Osteocyte (in vitro differentiated cells): ENCODE measurements at regions not wholly inside any gene's neighbourhood (a gene's known extent, or its start where the extent isn't known, plus 50 kb on each side); places are given as distances from the start of the nearest gene placed in this dataset.

Source experiments
- DNase-seq: peaks from one replicate; pipeline ENCODE4 v3.0.0; 2021; ENCODE audit warnings: mixed read lengths; ENCODE audit not compliant: unreplicated experiment; ENCODE audit errors: extremely low spot score
- H3K27ac Mint-ChIP-seq: one replicate; pipeline ENCODE4 v1.8.0; 2021; ENCODE audit warnings: mild to moderate bottlenecking, mixed read lengths; ENCODE audit not compliant: unreplicated experiment
- H3K27me3 Mint-ChIP-seq: one replicate; pipeline ENCODE4 v1.8.0; 2021; ENCODE audit warnings: mixed read lengths; ENCODE audit not compliant: unreplicated experiment
- H3K36me3 Mint-ChIP-seq: one replicate; pipeline ENCODE4 v1.8.0; 2021; ENCODE audit warnings: mixed read lengths; ENCODE audit not compliant: unreplicated experiment
- H3K4me1 Mint-ChIP-seq: one replicate; pipeline ENCODE4 v1.8.0; 2021; ENCODE audit warnings: mixed read lengths; ENCODE audit not compliant: unreplicated experiment
- H3K4me3 Mint-ChIP-seq: one replicate; pipeline ENCODE4 v1.8.0; 2021; ENCODE audit warnings: mild to moderate bottlenecking, moderate library complexity, mixed read lengths; ENCODE audit not compliant: unreplicated experiment
- H3K9me3 Mint-ChIP-seq: one replicate; pipeline ENCODE4 v1.8.0; 2021; ENCODE audit warnings: mixed read lengths; ENCODE audit not compliant: unreplicated experiment
- CTCF ChIP-seq: fragments of 200-600 bp; sonication (generic); IDR thresholded peaks from 2 replicates; pipeline ENCODE4 v1.5.0; 2021; ENCODE audit warnings: antibody characterized with exemption, mild to moderate bottlenecking, moderate library complexity

- no peaks in the 10 kb centered on the region for H3K36me3 Mint-ChIP-seq
- H3K27ac Mint-ChIP-seq: no peak overlapping the region
- no peaks in the 10 kb centered on the region for H3K9me3 Mint-ChIP-seq
- peak; percentile 70 for DNase-seq
- H3K27me3 Mint-ChIP-seq: peaks cover 4% of the 10 kb centered on the region
- no peaks in the 10 kb centered on the region for H3K4me1 Mint-ChIP-seq
- no peak for TF ChIP-seq CTCF
- H3K4me3 Mint-ChIP-seq: no peak overlapping the region
These were observed 435.3 kb upstream of the ZFHX3 start for GRCh38 chr16:73483076-73483791.

DNA sequence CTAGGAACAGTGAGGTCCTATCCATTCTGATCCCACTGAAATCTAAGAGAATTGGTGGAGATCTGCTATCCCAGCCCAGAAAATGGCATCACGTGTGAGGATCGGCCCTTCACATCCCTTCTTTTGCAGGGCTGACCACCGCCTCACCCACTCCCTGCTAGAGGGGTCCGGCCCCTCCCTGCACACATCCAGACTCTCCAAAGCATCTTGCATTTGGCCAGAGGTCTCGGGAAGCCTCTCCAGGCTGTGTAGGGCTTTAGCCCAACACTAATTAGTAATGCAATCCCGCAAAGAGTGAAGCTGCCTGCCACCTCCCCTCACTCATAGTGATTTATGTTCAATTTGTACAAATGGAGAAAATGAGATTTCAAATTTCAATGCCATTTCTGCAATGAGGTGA is 434.4 kb upstream of the ZFHX3 start:
- TF ChIP-seq CTCF: no peak
- DNase-seq: peak; percentile 64
- Mint-ChIP-seq H3K9me3 (no peaks in the 10 kb centered on the region), H3K27ac (no peak overlapping the region), H3K4me3 (no peak overlapping the region), H3K4me1 (no peaks in the 10 kb centered on the region), H3K36me3 (no peaks in the 10 kb centered on the region), H3K27me3 (peaks cover 4% of the 10 kb centered on the region)

- Mint-ChIP-seq H3K9me3 (no peaks in the 10 kb centered on the region), H3K4me1 (no peaks in the 10 kb centered on the region), H3K27ac (no peak overlapping the region), H3K4me3 (no peak overlapping the region), H3K36me3 (no peaks in the 10 kb centered on the region), H3K27me3 (peaks cover 4% of the 10 kb centered on the region)
- DNase-seq: peak; percentile 19
- TF ChIP-seq CTCF: no peak
These were observed 432.5 kb upstream of the ZFHX3 start for GRCh38 chr16:73480381-73480780.

- no peaks in the 10 kb centered on the region for H3K4me1 Mint-ChIP-seq
- H3K9me3 Mint-ChIP-seq: no peaks in the 10 kb centered on the region
- no peaks in the 10 kb centered on the region for H3K27me3 Mint-ChIP-seq
- no peaks in the 10 kb centered on the region for H3K36me3 Mint-ChIP-seq
- TF ChIP-seq CTCF: no peak
- no peak overlapping the region for H3K27ac Mint-ChIP-seq
- DNase-seq: peak; percentile 15
- H3K4me3 Mint-ChIP-seq: no peak overlapping the region
These were observed 425.8 kb upstream of the ZFHX3 start for GRCh38 chr16:73473713-73474112.

DNA sequence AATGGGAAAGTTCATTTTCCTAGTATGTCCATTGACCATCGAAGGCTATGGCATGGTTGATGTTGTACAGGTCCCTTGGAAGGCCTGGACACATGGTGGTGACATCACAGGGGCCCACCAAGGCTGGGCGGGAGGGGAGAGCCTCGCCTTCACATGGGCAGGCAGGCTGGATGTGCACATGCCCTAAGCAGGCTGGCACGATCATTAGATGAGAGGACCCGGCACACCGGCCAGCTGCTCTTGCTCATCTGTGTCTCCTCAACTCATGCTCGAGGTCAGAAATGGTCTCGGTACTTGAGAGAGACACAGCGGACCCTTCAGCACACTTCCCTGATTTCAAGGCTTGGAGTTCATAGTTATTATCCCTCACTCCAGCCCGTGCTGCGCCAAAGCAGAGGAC is 416.9 kb upstream of the ZFHX3 start:
- TF ChIP-seq CTCF: no peak
- DNase-seq: peak; percentile 48
- Mint-ChIP-seq H3K27me3 (peaks cover 13% of the 10 kb centered on the region), H3K27ac (no peak overlapping the region), H3K4me3 (no peak overlapping the region), H3K9me3 (peaks cover 7% of the 10 kb centered on the region), H3K36me3 (no peaks in the 10 kb centered on the region), H3K4me1 (no peaks in the 10 kb centered on the region)
